GM12878 (cell line): ENCODE measurements at regions not wholly inside any gene's neighbourhood (a gene's known extent, or its start where the extent isn't known, plus 50 kb on each side); places are given as distances from the start of the nearest gene placed in this dataset.

Source experiments
- ATAC-seq: fragments of 200-7000 bp; cut with Tn5 transposase; 3 replicates; pipeline ENCODE4 v1.9.1; 2020; ENCODE audit warnings: mild to moderate bottlenecking, moderate library complexity
- BruUV-seq: library from RNA; stranded (reverse); fragments of 400-500 nt; replicated peaks from 2 replicates; lab custom pipeline; 2021; lab: Mats Ljungman, UMichigan
- CTCF ChIA-PET: fragments of 300-600 bp; sonication (Branson Sonifier 250); formaldehyde crosslinking; extraction: SDS; loops from one replicate; lab custom pipeline; 2021; ENCODE audit warnings: inconsistent platforms; lab: Yijun Ruan, JAX
- POLR2A ChIA-PET: fragments of 350-600 bp; formaldehyde crosslinking; extraction: SDS; loops from one replicate; lab custom pipeline; 2021; ENCODE audit warnings: inconsistent platforms; lab: Charles Lee
- RAD21 ChIA-PET: fragments of 300-600 bp; sonication (Branson Sonifier 250); formaldehyde crosslinking; loops from one replicate; lab custom pipeline; 2023; ENCODE audit warnings: antibody characterized with exemption; ENCODE audit not compliant: unreplicated experiment; lab: Charles Lee
- SMC1A ChIA-PET: fragments of 300-600 bp; sonication (Branson Sonifier 250); formaldehyde crosslinking; loops from one replicate; lab custom pipeline; 2023; ENCODE audit not compliant: unreplicated experiment, uncharacterized antibody; lab: Charles Lee
- DNase-seq: peaks from one replicate; pipeline ENCODE4 v3.0.0-alpha.2; 2011; ENCODE audit warnings: low read depth, low spot score
- FAIRE-seq: peaks from 3 replicates; lab custom pipeline; 2011; peaks lifted over from hg19 to GRCh38; lab: Jason Lieb, UNC
- H2AFZ ChIP-seq: 2 replicates; pipeline ENCODE4 v1.6.0; 2011; ENCODE audit warnings: low read depth, low read length, control low read depth; ENCODE audit not compliant: control insufficient read depth
- H3K27ac ChIP-seq: 2 replicates; pipeline ENCODE4 v1.5.1; 2011; ENCODE audit warnings: control low read depth; ENCODE audit not compliant: control insufficient read depth, insufficient read depth
- H3K27me3 ChIP-seq, 2 experiments: replicated peaks in 1 of 2; 2 replicates each; pipeline versions ENCODE4 v1.6.0 to v1.6.1; 2011; ENCODE audit warnings: low read length in 1 of 2; ENCODE audit not compliant: control insufficient read depth in 2 of 2, insufficient read depth in 2 of 2
- H3K36me3 ChIP-seq, 2 experiments: 2 replicates each; pipeline ENCODE4 v1.5.1; 2011; ENCODE audit warnings: low read length in 1 of 2; ENCODE audit not compliant: control insufficient read depth in 2 of 2, insufficient read depth in 2 of 2
- H3K4me1 ChIP-seq: 2 replicates; pipeline ENCODE4 v1.6.1; 2011; ENCODE audit warnings: mild to moderate bottlenecking, low read length, moderate library complexity, mixed read lengths; ENCODE audit not compliant: control insufficient read depth, insufficient read depth
- H3K4me2 ChIP-seq: 2 replicates; pipeline ENCODE4 v1.6.0; 2011; ENCODE audit warnings: control low read depth; ENCODE audit not compliant: control insufficient read depth, insufficient read depth
- H3K4me3 ChIP-seq: fragments of 200-600 bp; sonication (generic); 2 replicates; pipeline ENCODE4 v1.5.1; 2016
- H3K79me2 ChIP-seq: 2 replicates; pipeline ENCODE4 v1.6.0; 2011; ENCODE audit warnings: low read length; ENCODE audit not compliant: control insufficient read depth, insufficient read depth
- H3K9ac ChIP-seq: 2 replicates; pipeline ENCODE4 v1.8.0; 2011; ENCODE audit warnings: low read length, control low read depth, mixed read lengths; ENCODE audit not compliant: control insufficient read depth, insufficient read depth
- H3K9me3 ChIP-seq: replicated peaks from 3 replicates; pipeline ENCODE4 v1.5.1; 2011; ENCODE audit warnings: mild to moderate bottlenecking, low read length; ENCODE audit not compliant: control insufficient read depth, insufficient read depth
- H4K20me1 ChIP-seq: 2 replicates; pipeline ENCODE4 v1.6.0; 2011; ENCODE audit not compliant: control insufficient read depth, insufficient read depth
- CHD2 ChIP-seq: IDR thresholded peaks from 2 replicates; pipeline ENCODE4 v1.6.1; 2011; ENCODE audit warnings: low read depth, low read length, improper control_type of control experiment, borderline replicate concordance
- EP300 ChIP-seq, 2 experiments: fragments of 150-350 bp in 1 of 2; IDR thresholded peaks; 2 replicates each; pipeline ENCODE4 v1.6.1; 2011 to 2012; ENCODE audit warnings: low read depth in 2 of 2, low read length in 2 of 2, borderline replicate concordance in 1 of 2, improper control_type of control experiment in 1 of 2, inconsistent platforms in 1 of 2; ENCODE audit not compliant: control insufficient read depth in 1 of 2
- ETV6 ChIP-seq, 2 experiments: fragments of 450-650 bp in 1 of 2; IDR thresholded peaks in 1 of 2; conservative IDR thresholded peaks in 1 of 2; 2 replicates each; pipeline ENCODE4 v1.6.1; 2014; ENCODE audit warnings: antibody characterized with exemption in 1 of 2, borderline replicate concordance in 1 of 2, low read depth in 1 of 2, mild to moderate bottlenecking in 1 of 2, moderate library complexity in 1 of 2
- HDAC2 ChIP-seq: fragments of 200-600 bp; sonication (generic); IDR thresholded peaks from 2 replicates; pipeline ENCODE4 v1.6.1; 2017
- IKZF2 ChIP-seq, 2 experiments: fragments of 450-650 bp; IDR thresholded peaks; 2 replicates each; pipeline ENCODE4 v1.6.1; 2017; ENCODE audit warnings: mild to moderate bottlenecking in 2 of 2, moderate library complexity in 2 of 2
- IRF3 ChIP-seq: fragments of 450-650 bp; IDR thresholded peaks from 2 replicates; pipeline ENCODE4 v1.6.1; 2014; ENCODE audit warnings: mild to moderate bottlenecking
- IRF4 ChIP-seq: IDR thresholded peaks from 2 replicates; pipeline ENCODE4 v1.6.1; 2011; ENCODE audit warnings: low read depth, low read length
- MEF2B ChIP-seq: fragments of 450-650 bp; IDR thresholded peaks from 2 replicates; pipeline ENCODE4 v1.6.1; 2018; ENCODE audit warnings: mild to moderate bottlenecking, moderate library complexity; ENCODE audit not compliant: partially characterized antibody, poor library complexity, severe bottlenecking
- MYB ChIP-seq: fragments of 150-350 bp; IDR thresholded peaks from 2 replicates; pipeline ENCODE4 v1.6.1; 2014; ENCODE audit warnings: mild to moderate bottlenecking, low read depth, low read length, borderline replicate concordance
- MYC ChIP-seq: IDR thresholded peaks from 2 replicates; pipeline ENCODE4 v1.6.1; 2011; ENCODE audit warnings: mild to moderate bottlenecking, low read length, moderate library complexity, inconsistent platforms; ENCODE audit not compliant: insufficient read depth, insufficient replicate concordance, insufficient read length, severe bottlenecking
- NFIC ChIP-seq: IDR thresholded peaks from 2 replicates; pipeline ENCODE4 v1.6.1; 2012; ENCODE audit warnings: low read depth, mild to moderate bottlenecking, inconsistent platforms, low read length, moderate library complexity
- POLR2AphosphoS2 ChIP-seq: IDR thresholded peaks from 2 replicates; pipeline ENCODE4 v1.6.1; 2011; ENCODE audit warnings: low read depth, mild to moderate bottlenecking, low read length, improper control_type of control experiment, moderate library complexity
- SIN3A ChIP-seq: IDR thresholded peaks from 2 replicates; pipeline ENCODE4 v1.6.1; 2012; ENCODE audit warnings: low read depth, low read length, improper control_type of control experiment
- YY1 ChIP-seq: IDR thresholded peaks from 2 replicates; pipeline ENCODE4 v1.6.1; 2011; ENCODE audit warnings: low read depth, mild to moderate bottlenecking, low read length
- ZNF207 ChIP-seq: fragments of 450-650 bp; IDR thresholded peaks from 2 replicates; pipeline ENCODE4 v1.6.1; 2014; ENCODE audit warnings: antibody characterized with exemption, mild to moderate bottlenecking, borderline replicate concordance
- WGBS: methylation state at CpG from one replicate; pipeline ENCODE4 v1.1.6; 2016; ENCODE audit warnings: low lambda C conversion rate; ENCODE audit not compliant: insufficient replicate concordance, insufficient coverage; ENCODE audit errors: missing lambda C conversion rate; 5-methylcytosine and 5-hydroxymethylcytosine counted together
- in situ Hi-C: fragments of 300-500 bp; cut with MboI; formaldehyde crosslinking; loops from 9 replicates; pipeline ENCODE4 v1.14.3; 2018; ENCODE audit warnings: mixed read lengths
- intact Hi-C: fragments of 100-400 bp; cut with micrococcal nuclease; formaldehyde crosslinking; loops from one replicate; pipeline ENCODE4 v1.14.2; 2022; ENCODE audit not compliant: unreplicated experiment
- TF ChIP-seq, protein P1 (sequence below): fragments of 450-650 bp; IDR thresholded peaks from 2 replicates; pipeline ENCODE4 v1.6.1; 2017; ENCODE audit warnings: mild to moderate bottlenecking, moderate library complexity

GRCh38 chr5:17080361-17080760 lies 137.1 kb upstream of the BASP1 start:
- Histone ChIP-seq H3K27me3 (no peaks in the 10 kb centered on the region), H3K4me2 (no peak overlapping the region), H3K9me3 (no peaks in the 10 kb centered on the region), H3K9ac (no peak overlapping the region), H4K20me1 (no peaks in the 10 kb centered on the region), H3K4me1 (no peaks in the 10 kb centered on the region), H3K27ac (no peak overlapping the region), H3K4me3 (no peak overlapping the region), H3K36me3 (no peaks in the 10 kb centered on the region), H3K79me2 (no peaks in the 10 kb centered on the region), H2AFZ (no peak overlapping the region)
- no peak for TF ChIP-seq MEF2B
- TF ChIP-seq ZNF207 = no peak
- no peak for TF ChIP-seq NFIC
- no peak for TF ChIP-seq MYC
- TF ChIP-seq, protein P1, sequence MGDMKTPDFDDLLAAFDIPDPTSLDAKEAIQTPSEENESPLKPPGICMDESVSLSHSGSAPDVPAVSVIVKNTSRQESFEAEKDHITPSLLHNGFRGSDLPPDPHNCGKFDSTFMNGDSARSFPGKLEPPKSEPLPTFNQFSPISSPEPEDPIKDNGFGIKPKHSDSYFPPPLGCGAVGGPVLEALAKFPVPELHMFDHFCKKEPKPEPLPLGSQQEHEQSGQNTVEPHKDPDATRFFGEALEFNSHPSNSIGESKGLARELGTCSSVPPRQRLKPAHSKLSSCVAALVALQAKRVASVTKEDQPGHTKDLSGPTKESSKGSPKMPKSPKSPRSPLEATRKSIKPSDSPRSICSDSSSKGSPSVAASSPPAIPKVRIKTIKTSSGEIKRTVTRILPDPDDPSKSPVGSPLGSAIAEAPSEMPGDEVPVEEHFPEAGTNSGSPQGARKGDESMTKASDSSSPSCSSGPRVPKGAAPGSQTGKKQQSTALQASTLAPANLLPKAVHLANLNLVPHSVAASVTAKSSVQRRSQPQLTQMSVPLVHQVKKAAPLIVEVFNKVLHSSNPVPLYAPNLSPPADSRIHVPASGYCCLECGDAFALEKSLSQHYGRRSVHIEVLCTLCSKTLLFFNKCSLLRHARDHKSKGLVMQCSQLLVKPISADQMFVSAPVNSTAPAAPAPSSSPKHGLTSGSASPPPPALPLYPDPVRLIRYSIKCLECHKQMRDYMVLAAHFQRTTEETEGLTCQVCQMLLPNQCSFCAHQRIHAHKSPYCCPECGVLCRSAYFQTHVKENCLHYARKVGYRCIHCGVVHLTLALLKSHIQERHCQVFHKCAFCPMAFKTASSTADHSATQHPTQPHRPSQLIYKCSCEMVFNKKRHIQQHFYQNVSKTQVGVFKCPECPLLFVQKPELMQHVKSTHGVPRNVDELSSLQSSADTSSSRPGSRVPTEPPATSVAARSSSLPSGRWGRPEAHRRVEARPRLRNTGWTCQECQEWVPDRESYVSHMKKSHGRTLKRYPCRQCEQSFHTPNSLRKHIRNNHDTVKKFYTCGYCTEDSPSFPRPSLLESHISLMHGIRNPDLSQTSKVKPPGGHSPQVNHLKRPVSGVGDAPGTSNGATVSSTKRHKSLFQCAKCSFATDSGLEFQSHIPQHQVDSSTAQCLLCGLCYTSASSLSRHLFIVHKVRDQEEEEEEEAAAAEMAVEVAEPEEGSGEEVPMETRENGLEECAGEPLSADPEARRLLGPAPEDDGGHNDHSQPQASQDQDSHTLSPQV = no peak
- TF ChIP-seq HDAC2 = no peak
- no peak for TF ChIP-seq MYB
- TF ChIP-seq ETV6 (conservative IDR thresholded peaks at IDR 0.05 in 1 of 2, IDR thresholded peaks at IDR 0.05 in 1 of 2; ENCODE audit: borderline replicate concordance in 1 of 2, low read depth in 1 of 2) = no peak
- no peak for TF ChIP-seq SIN3A
- TF ChIP-seq YY1 = no peak
- TF ChIP-seq IRF3 = no peak
- TF ChIP-seq IKZF2 (IDR thresholded peaks at IDR 0.05) = no peak
- TF ChIP-seq CHD2 = no peak
- no peak for TF ChIP-seq EP300 (IDR thresholded peaks at IDR 0.05; ENCODE audit: borderline replicate concordance in 1 of 2, control insufficient read depth in 1 of 2, low read depth in 2 of 2, low read length in 2 of 2)
- TF ChIP-seq POLR2AphosphoS2 = no peak
- TF ChIP-seq IRF4 = no peak
- intact Hi-C loops = no loop called here
- ChIA-PET CTCF (no interaction called here), RAD21 (no interaction called here), POLR2A (no interaction called here), SMC1A (interaction anchor here (1.6 kb wide), 1 partner anchor 16 kb away, joined by 4 read pairs; no protein-coding TSS in a partner anchor)
- FAIRE-seq (no peak), ATAC-seq (no peak), DNase-seq (no peak)
- in situ Hi-C loops = no loop called here
- WGBS = 59% methylated on average over 4 of the region's 4 CpGs
- BruUV-seq = no TSS peak
